H1 (cell line): ENCODE measurements at regions not wholly inside any gene's neighbourhood (a gene's known extent, or its start where the extent isn't known, plus 50 kb on each side); places are given as distances from the start of the nearest gene placed in this dataset.

ENCODE experiments used
- CTCF ChIA-PET: fragments of 300-600 bp; sonication (Branson Sonifier 250); formaldehyde crosslinking; loops from one replicate; lab custom pipeline; 2021; ENCODE audit not compliant: partially characterized antibody; lab: Charles Lee
- POLR2A ChIA-PET: fragments of 300-600 bp; sonication (Branson Sonifier 250); formaldehyde crosslinking; loops from one replicate; lab custom pipeline; 2021; ENCODE audit warnings: inconsistent platforms; ENCODE audit not compliant: partially characterized antibody; lab: Charles Lee
- DNase-seq, 2 experiments: peaks; one replicate each; pipeline versions ENCODE4 v3.0.0 to v3.0.0-alpha.2; 2010 to 2022; ENCODE audit warnings: low spot score in 2 of 2, low read depth in 1 of 2, mixed read lengths in 1 of 2
- FAIRE-seq: peaks from 2 replicates; lab custom pipeline; 2011; peaks lifted over from hg19 to GRCh38; lab: Jason Lieb, UNC
- H2AFZ ChIP-seq: 2 replicates; pipeline ENCODE4 v1.8.1; 2012; ENCODE audit warnings: low read length, inconsistent platforms
- H2AK5ac ChIP-seq: 2 replicates; pipeline ENCODE4 v1.6.1; 2013; ENCODE audit warnings: low read depth, low read length
- H2BK120ac ChIP-seq: replicated peaks from 2 replicates; pipeline ENCODE3; 2013; ENCODE audit warnings: low read depth, low read length, inconsistent platforms
- H2BK12ac ChIP-seq: 2 replicates; pipeline ENCODE4 v1.6.1; 2013; ENCODE audit warnings: low read depth, low read length
- H2BK15ac ChIP-seq: 2 replicates; pipeline ENCODE4 v1.6.1; 2013; ENCODE audit warnings: low read length
- H2BK20ac ChIP-seq: 2 replicates; pipeline ENCODE4 v1.6.1; 2013; ENCODE audit warnings: low read length
- H2BK5ac ChIP-seq: 2 replicates; pipeline ENCODE4 v1.6.1; 2013; ENCODE audit warnings: low read depth, low read length
- H3K14ac ChIP-seq: 2 replicates; pipeline ENCODE4 v1.6.1; 2013; ENCODE audit warnings: inconsistent platforms; ENCODE audit not compliant: insufficient read length
- H3K18ac ChIP-seq: 2 replicates; pipeline ENCODE4 v1.6.1; 2013; ENCODE audit warnings: low read length; ENCODE audit errors: extremely low read depth
- H3K23ac ChIP-seq: 2 replicates; pipeline ENCODE4 v1.6.1; 2013; ENCODE audit warnings: inconsistent platforms; ENCODE audit not compliant: insufficient read length
- H3K23me2 ChIP-seq: 2 replicates; pipeline ENCODE4 v1.6.1; 2013; ENCODE audit warnings: low read depth, low read length
- H3K27ac ChIP-seq: 2 replicates; pipeline ENCODE4 v1.6.1; 2011; ENCODE audit warnings: low read depth, low read length, inconsistent platforms
- H3K27me3 ChIP-seq, 4 experiments: replicated peaks in 1 of 4; 1 replicate in 1 of 4; 2 replicates in 3 of 4; pipeline versions ENCODE4 v1.6.1 to v1.8.1; 2011 to 2013; ENCODE audit warnings: low read length in 3 of 4, mild to moderate bottlenecking in 3 of 4, inconsistent platforms in 2 of 4, mixed read lengths in 2 of 4, moderate library complexity in 1 of 4; ENCODE audit not compliant: control insufficient read depth in 3 of 4, insufficient read depth in 3 of 4; ENCODE audit errors: extremely low read depth in 1 of 4
- H3K36me3 ChIP-seq, 4 experiments: 2 replicates each; pipeline versions ENCODE4 v1.6.1 to v1.8.1; 2011 to 2013; ENCODE audit warnings: mild to moderate bottlenecking in 4 of 4, low read length in 3 of 4, moderate library complexity in 2 of 4, control low read depth in 1 of 4, inconsistent platforms in 1 of 4; ENCODE audit not compliant: insufficient read depth in 4 of 4, control insufficient read depth in 2 of 4
- H3K4ac ChIP-seq: replicated peaks from 2 replicates; pipeline ENCODE3; 2013; ENCODE audit warnings: low read length, low read depth, mixed read lengths, inconsistent platforms; ENCODE audit not compliant: insufficient read length
- H3K4me1 ChIP-seq, 4 experiments: replicated peaks in 1 of 4; 1 replicate in 1 of 4; 2 replicates in 3 of 4; pipeline versions ENCODE4 v1.6.1 to v1.8.1; 2011 to 2013; ENCODE audit warnings: low read length in 3 of 4, inconsistent platforms in 2 of 4, mixed read lengths in 1 of 4; ENCODE audit not compliant: insufficient read depth in 4 of 4, control insufficient read depth in 3 of 4
- H3K4me2 ChIP-seq, 2 experiments: 2 replicates each; pipeline versions ENCODE4 v1.6.1 to v1.8.1; 2011 to 2013; ENCODE audit warnings: low read depth in 2 of 2, low read length in 2 of 2, control low read depth in 1 of 2, inconsistent platforms in 1 of 2, mild to moderate bottlenecking in 1 of 2; ENCODE audit not compliant: insufficient read depth in 1 of 2
- H3K4me3 ChIP-seq, 4 experiments: fragments of 200-600, 300-600 bp in 1 of 4; sonication (generic), shearing (Covaris generic), sonication (Bioruptor Twin) in 1 of 4; 2 replicates each; pipeline versions ENCODE4 v1.5.1 to v1.8.1; 2011 to 2016; ENCODE audit warnings: low read length in 4 of 4, low read depth in 3 of 4, control low read depth in 2 of 4, inconsistent platforms in 2 of 4, mild to moderate bottlenecking in 2 of 4, mixed read lengths in 1 of 4, moderate library complexity in 1 of 4; ENCODE audit not compliant: insufficient read depth in 2 of 4; ENCODE audit errors: extremely low read depth in 1 of 4
- H3K56ac ChIP-seq: replicated peaks from 2 replicates; pipeline ENCODE3; 2013; ENCODE audit warnings: low read depth, mild to moderate bottlenecking, mixed read lengths, low read length, inconsistent platforms; ENCODE audit not compliant: insufficient read length
- H3K79me1 ChIP-seq: 2 replicates; pipeline ENCODE4 v1.6.1; 2013; ENCODE audit warnings: low read depth, low read length, control low read depth
- H3K79me2 ChIP-seq, 2 experiments: 2 replicates each; pipeline versions ENCODE4 v1.6.1 to v1.8.1; 2012 to 2013; ENCODE audit warnings: low read length in 2 of 2, mild to moderate bottlenecking in 2 of 2, inconsistent platforms in 1 of 2; ENCODE audit not compliant: insufficient read depth in 2 of 2, control insufficient read depth in 1 of 2
- H3K9ac ChIP-seq, 4 experiments: replicated peaks in 1 of 4; 1 replicate in 1 of 4; 2 replicates in 3 of 4; pipeline versions ENCODE4 v1.6.1 to v1.8.1; 2011 to 2013; ENCODE audit warnings: low read depth in 3 of 4, low read length in 3 of 4, control low read depth in 2 of 4, mild to moderate bottlenecking in 2 of 4, moderate library complexity in 2 of 4, inconsistent platforms in 1 of 4; ENCODE audit errors: extremely low read depth in 1 of 4
- H3K9me3 ChIP-seq, 2 experiments: 2 replicates each; pipeline versions ENCODE4 v1.6.1 to v1.8.1; 2012 to 2013; ENCODE audit warnings: mild to moderate bottlenecking in 2 of 2, moderate library complexity in 2 of 2, control low read depth in 1 of 2, inconsistent platforms in 1 of 2, low read depth in 1 of 2, low read length in 1 of 2, mixed read lengths in 1 of 2; ENCODE audit not compliant: insufficient read depth in 2 of 2
- H4K20me1 ChIP-seq, 2 experiments: replicated peaks in 1 of 2; 2 replicates each; pipeline versions ENCODE3 to v1.8.1; 2011 to 2013; ENCODE audit warnings: inconsistent platforms in 2 of 2, low read length in 2 of 2, mild to moderate bottlenecking in 1 of 2; ENCODE audit not compliant: insufficient read depth in 2 of 2, control insufficient read depth in 1 of 2
- H4K5ac ChIP-seq: 2 replicates; pipeline ENCODE4 v1.6.1; 2013; ENCODE audit warnings: low read length, low read depth, mixed read lengths, inconsistent platforms; ENCODE audit not compliant: insufficient read length
- H4K8ac ChIP-seq: 2 replicates; pipeline ENCODE4 v1.8.0; 2013; ENCODE audit warnings: mild to moderate bottlenecking, moderate library complexity, low read length, inconsistent platforms; ENCODE audit not compliant: insufficient read depth; ENCODE audit errors: extremely low read depth
- H4K91ac ChIP-seq: replicated peaks from 2 replicates; pipeline ENCODE3; 2013; ENCODE audit warnings: low read length, mixed read lengths, inconsistent platforms; ENCODE audit not compliant: insufficient read length
- CBX5 ChIP-seq: fragments of 300-800, 300-1000 bp; sonication (generic); IDR thresholded peaks from 2 replicates; pipeline ENCODE4 v1.7.1; 2016; ENCODE audit warnings: antibody characterized with exemption, low read length, low read depth
- JUND ChIP-seq: IDR thresholded peaks from 2 replicates; pipeline ENCODE4 v1.6.1; 2011; ENCODE audit warnings: mild to moderate bottlenecking, improper control_type of control experiment, low read length
- KDM5A ChIP-seq: fragments of 200-600 bp; IDR thresholded peaks from 2 replicates; pipeline ENCODE4 v1.7.1; 2012; ENCODE audit warnings: mild to moderate bottlenecking, low read length, inconsistent platforms, mixed read lengths
- SIX5 ChIP-seq: IDR thresholded peaks from 2 replicates; pipeline ENCODE4 v1.6.1; 2011; ENCODE audit warnings: mild to moderate bottlenecking, low read depth, low read length
- YY1 ChIP-seq: IDR thresholded peaks from 2 replicates; pipeline ENCODE4 v1.6.1; 2011; ENCODE audit warnings: low read depth, mild to moderate bottlenecking, low read length

- H3K4me1 ChIP-seq, result peaks cover 0 to 9% (median 0%) of the 10 kb centered on the region in 4 experiments; a peak in 1 of 7 replicates
- no peaks in the 10 kb centered on the region for H4K20me1 ChIP-seq
- FAIRE-seq, result no peak
- no peak overlapping the region for H3K14ac ChIP-seq
- no peak overlapping the region for H2BK12ac ChIP-seq
- no peaks in the 10 kb centered on the region for H3K9me3 ChIP-seq
- H3K4me2 ChIP-seq, result no peak overlapping the region
- no peaks in the 10 kb centered on the region for H3K79me1 ChIP-seq
- no peak overlapping the region for H2BK5ac ChIP-seq
- no peak overlapping the region for H2BK20ac ChIP-seq
- H4K91ac ChIP-seq, result no peak overlapping the region
- H3K27ac ChIP-seq, result no peak overlapping the region
- H3K18ac ChIP-seq, result no peak overlapping the region
- no peaks in the 10 kb centered on the region for H3K36me3 ChIP-seq
- no peak overlapping the region for H3K23ac ChIP-seq
- no peak overlapping the region for H3K4ac ChIP-seq
- no peak overlapping the region for H4K8ac ChIP-seq
- no peaks in the 10 kb centered on the region for H3K79me2 ChIP-seq
- no peaks in the 10 kb centered on the region for H3K27me3 ChIP-seq
- no peak overlapping the region for H2BK15ac ChIP-seq
- H2AK5ac ChIP-seq, result no peak overlapping the region
- no peak overlapping the region for H3K56ac ChIP-seq
- no peak overlapping the region for H2AFZ ChIP-seq
- no peaks in the 10 kb centered on the region for H3K23me2 ChIP-seq
- no peak overlapping the region for H3K4me3 ChIP-seq
- CTCF ChIA-PET, result no interaction called here
- no peak for TF ChIP-seq KDM5A
- no peak for TF ChIP-seq SIX5
- no peak for TF ChIP-seq CBX5
- no peak for TF ChIP-seq JUND
- TF ChIP-seq YY1, result no peak
- TF ChIP-seq, all 59 proteins: peak for 0
- no peak for DNase-seq
- Histone ChIP-seq H4K5ac (no peak overlapping the region), H2BK120ac (no peak overlapping the region), H3K9ac (no peak overlapping the region; a peak in 2 of 7 replicates)
- POLR2A ChIA-PET, result no interaction called here
These were observed 78.1 kb upstream of the NRBF2 start for GRCh38 chr10:63054889-63055611.
